Middle frontal gyrus (tissue), 1 donor: ENCODE measurements at regions not wholly inside any gene's neighbourhood (a gene's known extent, or its start where the extent isn't known, plus 50 kb on each side); places are given as distances from the start of the nearest gene placed in this dataset.

Source experiments
- DNase-seq: peaks from one replicate; pipeline ENCODE4 v3.0.0-alpha.2; 2015; ENCODE audit warnings: low spot score; ENCODE audit errors: extremely low spot score

GRCh38 chr9:86893811-86894490 lies 53.4 kb downstream of the GAS1 start:
- DNase-seq: no peak

GRCh38 chr9:86892576-86892975 lies 54.7 kb downstream of the GAS1 start:
- DNase-seq: no peak

- DNase-seq: no peak
These were observed 55.3 kb downstream of the GAS1 start for GRCh38 chr9:86891886-86892437.

GRCh38 chr9:86891091-86891490 lies 56.2 kb downstream of the GAS1 start:
- DNase-seq: no peak

GRCh38 chr9:86885232-86885631 lies 62.1 kb downstream of the GAS1 start:
- no peak for DNase-seq

- DNase-seq: no peak
These were observed 70.6 kb downstream of the GAS1 start for GRCh38 chr9:86876621-86877196.

GRCh38 chr9:86868616-86869015 lies 78.7 kb downstream of the GAS1 start:
- DNase-seq: no peak

GRCh38 chr9:86867804-86868313 lies 79.4 kb downstream of the GAS1 start:
- no peak for DNase-seq

GRCh38 chr9:86865952-86866351 lies 81.4 kb downstream of the GAS1 start:
- no peak for DNase-seq

- DNase-seq: no peak
These were observed 87.3 kb downstream of the GAS1 start for GRCh38 chr9:86860006-86860405.

GRCh38 chr9:86859056-86859455 lies 88.2 kb downstream of the GAS1 start:
- no peak for DNase-seq

- DNase-seq: no peak
These were observed 89.3 kb downstream of the GAS1 start for GRCh38 chr9:86858009-86858408.

GRCh38 chr9:86856259-86856658 lies 91.0 kb downstream of the GAS1 start:
- no peak for DNase-seq

- no peak for DNase-seq
These were observed 92.3 kb downstream of the GAS1 start for GRCh38 chr9:86854898-86855523.

- no peak for DNase-seq
These were observed 100.7 kb downstream of the GAS1 start for GRCh38 chr9:86846656-86847055.

- DNase-seq: no peak
These were observed 104.1 kb downstream of the GAS1 start for GRCh38 chr9:86843206-86843605.

GRCh38 chr9:86842573-86842972 lies 104.7 kb downstream of the GAS1 start:
- DNase-seq: no peak

GRCh38 chr9:86839522-86839921 lies 107.8 kb downstream of the GAS1 start:
- DNase-seq: no peak

GRCh38 chr9:86838519-86839497 lies 108.5 kb downstream of the GAS1 start:
- no peak for DNase-seq

GRCh38 chr9:86837345-86837744 lies 110.0 kb downstream of the GAS1 start:
- DNase-seq: no peak

- DNase-seq: no peak
These were observed 110.5 kb downstream of the GAS1 start for GRCh38 chr9:86836797-86837196.
